Fibroblast of mammary gland (primary cell): ENCODE measurements at regions not wholly inside any gene's neighbourhood (a gene's known extent, or its start where the extent isn't known, plus 50 kb on each side); places are given as distances from the start of the nearest gene placed in this dataset.

ENCODE experiments used
- DNase-seq: peaks from one replicate; pipeline ENCODE4 v3.0.0-alpha.2; 2010; ENCODE audit warnings: low read depth
- H3K4me3 ChIP-seq: 2 replicates; pipeline ENCODE4 v1.5.1; 2011; ENCODE audit warnings: low read depth, mild to moderate bottlenecking, low read length, moderate library complexity; ENCODE audit not compliant: control insufficient read depth
- TF ChIP-seq, protein P1 (sequence below): conservative IDR thresholded peaks from 2 replicates; pipeline ENCODE4 v1.5.1; 2011; ENCODE audit warnings: low read depth, low read length, inconsistent platforms; ENCODE audit not compliant: control insufficient read depth, insufficient read depth

- TF ChIP-seq, protein P1, sequence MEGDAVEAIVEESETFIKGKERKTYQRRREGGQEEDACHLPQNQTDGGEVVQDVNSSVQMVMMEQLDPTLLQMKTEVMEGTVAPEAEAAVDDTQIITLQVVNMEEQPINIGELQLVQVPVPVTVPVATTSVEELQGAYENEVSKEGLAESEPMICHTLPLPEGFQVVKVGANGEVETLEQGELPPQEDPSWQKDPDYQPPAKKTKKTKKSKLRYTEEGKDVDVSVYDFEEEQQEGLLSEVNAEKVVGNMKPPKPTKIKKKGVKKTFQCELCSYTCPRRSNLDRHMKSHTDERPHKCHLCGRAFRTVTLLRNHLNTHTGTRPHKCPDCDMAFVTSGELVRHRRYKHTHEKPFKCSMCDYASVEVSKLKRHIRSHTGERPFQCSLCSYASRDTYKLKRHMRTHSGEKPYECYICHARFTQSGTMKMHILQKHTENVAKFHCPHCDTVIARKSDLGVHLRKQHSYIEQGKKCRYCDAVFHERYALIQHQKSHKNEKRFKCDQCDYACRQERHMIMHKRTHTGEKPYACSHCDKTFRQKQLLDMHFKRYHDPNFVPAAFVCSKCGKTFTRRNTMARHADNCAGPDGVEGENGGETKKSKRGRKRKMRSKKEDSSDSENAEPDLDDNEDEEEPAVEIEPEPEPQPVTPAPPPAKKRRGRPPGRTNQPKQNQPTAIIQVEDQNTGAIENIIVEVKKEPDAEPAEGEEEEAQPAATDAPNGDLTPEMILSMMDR = no peak
- peak overlapping the region; percentile 65 for H3K4me3 ChIP-seq
Observed at GRCh38 chr9:6703898-6704639, 53.7 kb upstream of the KDM4C start.

DNA sequence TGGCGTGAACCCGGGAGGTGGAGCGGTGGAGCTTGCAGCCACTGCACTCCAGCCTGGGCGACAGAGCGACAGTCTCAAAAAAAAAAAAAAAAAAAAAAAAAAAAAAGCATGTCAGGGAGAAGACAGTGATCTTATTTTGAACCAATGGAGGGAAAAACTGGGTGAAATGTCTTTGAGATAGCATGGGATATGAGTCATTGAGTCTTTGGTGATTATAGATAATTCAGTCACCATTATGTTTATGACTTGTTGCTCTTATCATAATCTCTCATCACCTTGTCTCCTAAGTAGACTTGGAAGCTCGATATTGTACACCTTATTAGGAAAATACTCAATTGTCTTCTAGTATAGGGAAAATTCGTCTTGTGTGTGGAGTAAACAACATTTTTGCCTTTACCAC is 55.1 kb upstream of the KDM4C start:
- DNase-seq = no peak
- no peak overlapping the region for H3K4me3 ChIP-seq
- TF ChIP-seq, protein P1 = no peak

More at GRCh38 chr9:6703898-6704639, 53.7 kb upstream of the KDM4C start:
- DNase-seq = peak; percentile 70

GRCh38 chr9:6696178-6696577 is 50.6 kb upstream of the GLDC start:
- TF ChIP-seq, protein P1 = no peak
- no peak overlapping the region for H3K4me3 ChIP-seq
- no peak for DNase-seq

GRCh38 chr9:6695121-6695814 is 49.7 kb upstream of the GLDC start:
- TF ChIP-seq, protein P1 = no peak
- DNase-seq = no peak
- no peak overlapping the region for H3K4me3 ChIP-seq
